Stimulated activated naive CD4-positive, alpha-beta T cell treated with Interleukin-2 at 50 U/mL for 16 hours (primary cell): ENCODE measurements at regions not wholly inside any gene's neighbourhood (a gene's known extent, or its start where the extent isn't known, plus 50 kb on each side); places are given as distances from the start of the nearest gene placed in this dataset.

Experiments
- DNase-seq: peaks from one replicate; lab custom pipeline; 2025; lab: John Stamatoyannopoulos, UW

- no peak for DNase-seq
Measured at GRCh38 chr4:82031376-82031927, 342.3 kb downstream of the HNRNPD start.

GRCh38 chr4:82017680-82018079 is 356.1 kb downstream of the HNRNPD start:
- no peak for DNase-seq

GRCh38 chr4:82005158-82005557 is 368.6 kb downstream of the HNRNPD start:
- no peak for DNase-seq

- DNase-seq: no peak
Measured at GRCh38 chr4:81997313-81997712, 376.5 kb downstream of the HNRNPD start.

GRCh38 chr4:81990898-81991297 is 382.9 kb downstream of the HNRNPD start:
- no peak for DNase-seq

GRCh38 chr4:81990211-81990610 is 383.6 kb downstream of the HNRNPD start:
- no peak for DNase-seq

GRCh38 chr4:81989202-81989601 is 384.6 kb downstream of the HNRNPD start:
- no peak for DNase-seq

GRCh38 chr4:81988178-81988577 is 385.6 kb downstream of the HNRNPD start:
- no peak for DNase-seq

- DNase-seq: no peak
Measured at GRCh38 chr4:81984746-81985145, 389.0 kb downstream of the HNRNPD start.

GRCh38 chr4:81982846-81983540 is 390.8 kb downstream of the HNRNPD start:
- no peak for DNase-seq

- no peak for DNase-seq
Measured at GRCh38 chr4:81981218-81981617, 392.6 kb downstream of the HNRNPD start.

- DNase-seq: no peak
Measured at GRCh38 chr4:81974523-81974922, 399.3 kb downstream of the HNRNPD start.

GRCh38 chr4:81971637-81972381 is 402.0 kb downstream of the HNRNPD start:
- no peak for DNase-seq

- DNase-seq: no peak
Measured at GRCh38 chr4:81971061-81971460, 402.7 kb downstream of the HNRNPD start.

GRCh38 chr4:81970454-81970853 is 403.3 kb downstream of the HNRNPD start:
- DNase-seq: no peak

- DNase-seq: no peak
Measured at GRCh38 chr4:81966676-81967075, 407.1 kb downstream of the HNRNPD start.

GRCh38 chr4:81965911-81966310 is 407.9 kb downstream of the HNRNPD start:
- no peak for DNase-seq

- DNase-seq: no peak
Measured at GRCh38 chr4:81965454-81965853, 408.3 kb downstream of the HNRNPD start.

- no peak for DNase-seq
Measured at GRCh38 chr4:81963763-81964020, 410.1 kb downstream of the HNRNPD start.

GRCh38 chr4:81963015-81963762 is 410.6 kb downstream of the HNRNPD start:
- no peak for DNase-seq

GRCh38 chr4:81960961-81961360 is 412.8 kb downstream of the HNRNPD start:
- no peak for DNase-seq

GRCh38 chr4:81954271-81954670 is 419.5 kb downstream of the HNRNPD start:
- no peak for DNase-seq

GRCh38 chr4:81951891-81952455 is 421.8 kb downstream of the HNRNPD start:
- no peak for DNase-seq
